ENCODE measurements at regions not wholly inside any gene's neighbourhood (a gene's known extent, or its start where the extent isn't known, plus 50 kb on each side); places are given as distances from the start of the nearest gene placed in this dataset.
"Not testable (repeated sequence)": the region's sequence is repeated elsewhere in the genome, so short reads cannot be mapped to it uniquely, and the experiment has no call there.

GRCh38 chr22:15849772-15850171 lies 159.9 kb downstream of the POTEH start:
- not testable (repeated sequence) for DNase-seq

DNA sequence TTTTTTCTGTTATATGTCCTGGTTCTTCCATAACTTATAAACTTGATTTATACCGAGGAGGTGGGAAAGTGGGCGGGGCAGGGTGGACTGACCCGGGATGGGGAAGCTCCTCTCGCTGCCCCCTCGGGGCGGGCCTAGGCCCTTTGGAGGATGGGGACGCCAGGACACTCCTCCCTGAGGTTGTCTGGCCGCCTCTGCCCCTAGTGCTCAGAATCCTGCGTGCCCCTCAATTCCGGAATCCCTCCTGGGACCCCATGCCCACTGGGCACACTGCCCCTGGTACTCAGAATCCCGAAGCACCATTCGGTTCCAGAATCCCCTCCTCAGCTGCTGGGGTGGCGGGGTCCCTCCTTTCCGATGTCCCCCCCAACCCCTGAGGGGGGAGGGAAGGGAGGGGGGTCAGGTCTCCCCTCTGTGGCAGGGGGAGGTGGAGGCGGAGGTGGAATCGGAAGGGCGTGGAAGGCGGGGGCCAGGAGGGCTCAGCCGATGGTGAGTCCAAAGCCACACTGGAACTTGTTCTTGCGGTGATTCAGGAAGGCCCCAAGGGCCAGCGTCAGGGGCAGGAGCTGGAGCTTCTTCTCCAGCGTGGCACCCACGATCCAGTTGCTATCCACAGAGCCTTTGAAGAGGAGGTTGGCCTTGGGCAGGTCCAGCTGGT lies 164.0 kb downstream of the POTEH start:
- DNase-seq, result not testable (repeated sequence)

- not testable (repeated sequence) for DNase-seq
Observed at GRCh38 chr22:15854421-15854820, 164.6 kb downstream of the POTEH start.

GRCh38 chr22:15854978-15855377 lies 165.2 kb downstream of the POTEH start:
- not testable (repeated sequence) for DNase-seq

GRCh38 chr22:15880926-15881325 lies 191.1 kb downstream of the POTEH start:
- not testable (repeated sequence) for DNase-seq

GRCh38 chr22:15904326-15904725 lies 214.5 kb downstream of the POTEH start:
- not testable (repeated sequence) for DNase-seq

GRCh38 chr22:15911704-15912103 lies 221.9 kb downstream of the POTEH start:
- not testable (repeated sequence) for DNase-seq

- not testable (repeated sequence) for DNase-seq
Observed at GRCh38 chr22:15919120-15919519, 229.3 kb downstream of the POTEH start.

DNA sequence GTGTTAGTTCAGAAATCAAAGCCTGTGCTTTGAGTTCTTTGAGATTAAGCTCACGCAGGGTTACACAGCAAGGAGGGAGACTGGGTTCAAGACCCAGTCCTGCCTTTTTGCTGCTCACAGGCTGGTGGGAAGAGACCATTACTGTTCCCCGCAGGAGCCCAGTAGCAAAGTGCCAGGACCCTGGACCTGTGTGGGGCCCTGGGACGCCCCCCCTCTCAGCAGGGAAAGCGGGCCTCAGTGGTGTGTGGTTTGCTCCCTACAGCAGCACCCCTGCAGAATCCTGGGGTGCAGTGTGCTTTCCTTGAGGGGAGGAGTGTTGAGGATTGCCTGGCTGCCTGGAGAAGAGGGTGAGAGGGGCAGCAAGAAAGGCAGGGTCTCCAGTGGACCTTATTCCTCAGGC lies 231.1 kb downstream of the POTEH start:
- DNase-seq, result not testable (repeated sequence)

GRCh38 chr22:15922132-15922531 lies 232.3 kb downstream of the POTEH start:
- not testable (repeated sequence) for DNase-seq

DNA sequence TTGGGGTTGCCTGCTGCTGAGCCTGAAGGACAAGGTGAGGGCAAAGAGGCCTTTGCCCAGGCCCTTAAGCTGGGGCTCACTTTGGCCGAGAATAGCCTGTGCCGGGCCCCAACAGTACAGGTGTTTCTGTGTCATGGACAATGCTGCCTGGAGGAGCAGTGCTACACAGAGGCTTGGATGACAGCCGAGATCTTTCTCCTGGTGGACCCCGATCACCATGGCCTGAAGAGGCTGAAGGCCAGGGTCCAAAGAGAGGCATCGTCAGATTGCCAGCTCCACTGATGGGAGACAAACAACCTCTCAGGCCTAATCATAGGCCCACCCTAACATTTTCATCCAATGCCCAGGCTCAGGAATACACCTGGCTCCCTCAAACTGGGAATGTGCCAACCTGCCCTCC lies 232.8 kb downstream of the POTEH start:
- not testable (repeated sequence) for DNase-seq

DNA sequence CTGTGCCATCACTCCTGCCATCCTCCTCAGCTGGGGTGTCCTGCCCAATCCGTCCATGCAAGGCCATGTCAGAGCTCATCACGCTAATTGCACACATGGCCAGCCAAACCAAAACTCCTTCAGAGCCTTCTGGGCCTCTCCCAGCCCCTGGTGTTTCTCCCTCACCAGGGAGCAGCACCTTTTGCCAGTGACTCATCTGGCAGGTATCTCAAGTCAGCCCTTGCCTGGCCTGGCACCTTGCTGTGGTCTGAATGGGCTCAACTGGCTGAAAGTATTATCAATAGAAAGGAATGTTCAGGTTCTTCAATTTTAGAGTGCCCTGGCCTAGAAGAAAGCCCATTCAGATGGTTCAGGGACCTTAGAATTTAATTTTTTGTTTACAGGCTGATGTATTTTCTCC lies 235.0 kb downstream of the POTEH start:
- DNase-seq, result not testable (repeated sequence)

DNA sequence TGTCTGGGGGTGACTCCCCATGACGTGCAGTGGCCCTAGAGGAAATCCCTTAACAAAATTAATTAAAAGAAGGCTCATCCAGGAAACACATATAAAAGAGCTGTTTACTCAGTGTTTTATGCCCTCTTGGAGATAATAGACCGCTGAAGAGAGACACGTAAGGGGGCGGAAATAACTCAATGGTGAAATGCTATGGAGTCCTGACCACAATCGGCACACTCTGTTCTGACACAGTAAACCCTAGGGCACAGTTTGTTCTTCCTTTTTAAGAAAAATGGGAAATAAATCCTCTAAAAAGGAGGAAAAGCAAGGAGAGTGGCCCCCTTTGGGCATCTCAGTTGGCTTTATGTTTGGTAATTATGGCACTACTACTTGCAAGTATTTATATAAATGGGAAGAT lies 237.3 kb downstream of the POTEH start:
- not testable (repeated sequence) for DNase-seq

Measured in NCI-H69 (cell line).